EH (cell line): ENCODE measurements at regions not wholly inside any gene's neighbourhood (a gene's known extent, or its start where the extent isn't known, plus 50 kb on each side); places are given as distances from the start of the nearest gene placed in this dataset.

ENCODE experiments used
- DNase-seq: peaks from one replicate; pipeline ENCODE4 v3.0.0-alpha.2; 2015; ENCODE audit warnings: low read depth

- DNase-seq: no peak
Measured at GRCh38 chr9:126262738-126263137, 63.9 kb upstream of the MVB12B start.

GRCh38 chr9:126270556-126270955 lies 56.1 kb upstream of the MVB12B start:
- DNase-seq: no peak

GRCh38 chr9:126275386-126276001 lies 51.1 kb upstream of the MVB12B start:
- DNase-seq: peak; percentile 3

- DNase-seq: no peak
Measured at GRCh38 chr9:126276056-126276728, 50.4 kb upstream of the MVB12B start.
